ENCODE measurements at regions not wholly inside any gene's neighbourhood (a gene's known extent, or its start where the extent isn't known, plus 50 kb on each side); places are given as distances from the start of the nearest gene placed in this dataset.

GRCh38 chr5:174221436-174221835, 175.9 kb downstream of the NSG2 start:
- TF ChIP-seq CTCF (IDR thresholded peaks at IDR 0.05; ENCODE audit: control extremely low read depth in 1 of 3, insufficient read depth in 1 of 3, low read depth in 1 of 3, low read length in 3 of 3): no peak
- TF ChIP-seq HDAC6 (IDR thresholded peaks at IDR 0.05; ENCODE audit: low read depth, low read length): no peak
- TF ChIP-seq POLR2A (IDR thresholded peaks at IDR 0.05; ENCODE audit: control extremely low read depth in 1 of 2, low read depth in 2 of 2, low read length in 2 of 2): no peak
- TF ChIP-seq CTBP2 (IDR thresholded peaks at IDR 0.05; ENCODE audit: borderline replicate concordance, insufficient read depth, insufficient read length, low read length): no peak
- TF ChIP-seq EZH2 (IDR thresholded peaks at IDR 0.05; ENCODE audit: low read depth, low read length, severe bottlenecking): no peak
- no peak for TF ChIP-seq POLR2AphosphoS5 (IDR thresholded peaks at IDR 0.05; ENCODE audit: low read depth, low read length)
